ENCODE measurements at regions not wholly inside any gene's neighbourhood (a gene's known extent, or its start where the extent isn't known, plus 50 kb on each side); places are given as distances from the start of the nearest gene placed in this dataset.
A peak's percentile ranks its signal among the peaks of the same experiment; 100 is the strongest.

- peaks cover 21% of the 10 kb centered on the region for H3K4me1 Mint-ChIP-seq
- Histone ChIP-seq H2AFZ (replicated peaks) (peak overlapping the region; percentile 64), H3K27ac (no peak overlapping the region), H3K4me2 (no peak overlapping the region), H3F3A (ENCODE audit: low read depth) (no peaks in the 10 kb centered on the region), H3K4me3 (no peak overlapping the region), H4K20me1 (ENCODE audit: low read depth) (no peaks in the 10 kb centered on the region), H3K79me2 (ENCODE audit: low read depth) (no peaks in the 10 kb centered on the region), H3K36me3 (no peaks in the 10 kb centered on the region), H3K27me3 (no peaks in the 10 kb centered on the region), H3K9me3 (ENCODE audit: low read depth) (no peaks in the 10 kb centered on the region), H3K4me1 (peaks cover 16% of the 10 kb centered on the region), H3K9ac (no peak overlapping the region)
- peaks cover 3% of the 10 kb centered on the region for H3K36me3 Mint-ChIP-seq
- no peak overlapping the region for H3K27ac Mint-ChIP-seq
- H3K27me3 Mint-ChIP-seq (ENCODE audit: insufficient read depth, low read depth), result no peaks in the 10 kb centered on the region
- H3K9me3 Mint-ChIP-seq, result peaks cover 11% of the 10 kb centered on the region
- no peak overlapping the region for H3K4me3 Mint-ChIP-seq
- DNase-seq (ENCODE audit: low spot score), result no peak
- no peak for TF ChIP-seq EZH2phosphoT487 (IDR thresholded peaks at IDR 0.05)
- no peak for TF ChIP-seq EZH2 (IDR thresholded peaks at IDR 0.05)
- no peak for TF ChIP-seq CTCF (IDR thresholded peaks at IDR 0.05)
These were observed 986.1 kb downstream of the ADGRL2 start for GRCh38 chr1:82786883-82787282.

- no peak overlapping the region for H3K27ac ChIP-seq
- H3K36me3 Mint-ChIP-seq, result no peaks in the 10 kb centered on the region
- no peak overlapping the region for H3K4me3 ChIP-seq
- H3K27ac Mint-ChIP-seq, result no peak overlapping the region
- TF ChIP-seq EZH2phosphoT487 (IDR thresholded peaks at IDR 0.05) (no peak), EZH2 (IDR thresholded peaks at IDR 0.05) (no peak), CTCF (IDR thresholded peaks at IDR 0.05) (no peak)
- no peak overlapping the region for H2AFZ ChIP-seq (replicated peaks)
- peaks cover 3% of the 10 kb centered on the region for H3K27me3 Mint-ChIP-seq (ENCODE audit: insufficient read depth, low read depth)
- no peak overlapping the region for H3K9ac ChIP-seq
- no peaks in the 10 kb centered on the region for H3F3A ChIP-seq (ENCODE audit: low read depth)
- H3K4me3 Mint-ChIP-seq, result no peak overlapping the region
- H3K4me2 ChIP-seq, result no peak overlapping the region
- H3K36me3 ChIP-seq, result no peaks in the 10 kb centered on the region
- H3K27me3 ChIP-seq, result no peaks in the 10 kb centered on the region
- no peaks in the 10 kb centered on the region for H3K79me2 ChIP-seq (ENCODE audit: low read depth)
- peaks cover 21% of the 10 kb centered on the region for H3K4me1 Mint-ChIP-seq
- H3K4me1 ChIP-seq, result peaks cover 16% of the 10 kb centered on the region
- peaks cover 5% of the 10 kb centered on the region for H3K9me3 Mint-ChIP-seq
- H4K20me1 ChIP-seq (ENCODE audit: low read depth), result no peaks in the 10 kb centered on the region
- H3K9me3 ChIP-seq (ENCODE audit: low read depth), result no peaks in the 10 kb centered on the region
- no peak for DNase-seq (ENCODE audit: low spot score)
These were observed 984.6 kb downstream of the ADGRL2 start for GRCh38 chr1:82785268-82785790.

GRCh38 chr1:82783044-82783443 lies 982.3 kb downstream of the ADGRL2 start:
- peaks cover 5% of the 10 kb centered on the region for H3K9me3 Mint-ChIP-seq
- Histone ChIP-seq H3K36me3 (no peaks in the 10 kb centered on the region), H3K9me3 (ENCODE audit: low read depth) (no peaks in the 10 kb centered on the region), H3K4me1 (peaks cover 7% of the 10 kb centered on the region), H3K27ac (no peak overlapping the region), H3K4me3 (no peak overlapping the region), H3K27me3 (no peaks in the 10 kb centered on the region), H3F3A (ENCODE audit: low read depth) (no peaks in the 10 kb centered on the region), H3K79me2 (ENCODE audit: low read depth) (no peaks in the 10 kb centered on the region), H2AFZ (replicated peaks) (no peak overlapping the region), H4K20me1 (ENCODE audit: low read depth) (no peaks in the 10 kb centered on the region), H3K9ac (no peak overlapping the region), H3K4me2 (no peak overlapping the region)
- TF ChIP-seq CTCF (IDR thresholded peaks at IDR 0.05) (no peak), EZH2phosphoT487 (IDR thresholded peaks at IDR 0.05) (no peak), EZH2 (IDR thresholded peaks at IDR 0.05) (no peak)
- H3K4me1 Mint-ChIP-seq, result peaks cover 16% of the 10 kb centered on the region
- no peak overlapping the region for H3K4me3 Mint-ChIP-seq
- H3K27ac Mint-ChIP-seq, result no peak overlapping the region
- H3K36me3 Mint-ChIP-seq, result no peaks in the 10 kb centered on the region
- no peak for DNase-seq (ENCODE audit: low spot score)
- peaks cover 5% of the 10 kb centered on the region for H3K27me3 Mint-ChIP-seq (ENCODE audit: insufficient read depth, low read depth)
